ENCODE measurements at regions not wholly inside any gene's neighbourhood (a gene's known extent, or its start where the extent isn't known, plus 50 kb on each side); places are given as distances from the start of the nearest gene placed in this dataset.

DNA sequence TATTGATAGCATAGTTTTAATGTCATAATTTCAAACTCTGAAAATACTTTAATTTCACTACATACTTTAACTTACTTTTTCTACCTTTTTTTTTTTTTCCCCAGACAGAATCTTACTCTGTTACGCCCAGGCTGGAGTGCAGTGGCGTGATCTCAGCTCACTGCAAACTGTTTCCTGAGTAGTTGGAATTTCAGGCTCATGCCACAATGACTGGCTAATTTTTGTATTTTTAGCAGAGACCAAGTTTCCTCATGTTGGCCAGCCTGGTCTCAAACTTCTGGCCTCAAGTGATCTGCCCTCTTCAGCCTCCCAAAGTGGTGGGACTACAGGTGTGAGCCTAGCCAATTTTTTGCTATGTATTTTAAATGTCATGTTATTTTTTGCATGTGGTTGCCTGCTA is 741.6 kb downstream of the TRAM1L1 start:
- TF ChIP-seq, protein P1, sequence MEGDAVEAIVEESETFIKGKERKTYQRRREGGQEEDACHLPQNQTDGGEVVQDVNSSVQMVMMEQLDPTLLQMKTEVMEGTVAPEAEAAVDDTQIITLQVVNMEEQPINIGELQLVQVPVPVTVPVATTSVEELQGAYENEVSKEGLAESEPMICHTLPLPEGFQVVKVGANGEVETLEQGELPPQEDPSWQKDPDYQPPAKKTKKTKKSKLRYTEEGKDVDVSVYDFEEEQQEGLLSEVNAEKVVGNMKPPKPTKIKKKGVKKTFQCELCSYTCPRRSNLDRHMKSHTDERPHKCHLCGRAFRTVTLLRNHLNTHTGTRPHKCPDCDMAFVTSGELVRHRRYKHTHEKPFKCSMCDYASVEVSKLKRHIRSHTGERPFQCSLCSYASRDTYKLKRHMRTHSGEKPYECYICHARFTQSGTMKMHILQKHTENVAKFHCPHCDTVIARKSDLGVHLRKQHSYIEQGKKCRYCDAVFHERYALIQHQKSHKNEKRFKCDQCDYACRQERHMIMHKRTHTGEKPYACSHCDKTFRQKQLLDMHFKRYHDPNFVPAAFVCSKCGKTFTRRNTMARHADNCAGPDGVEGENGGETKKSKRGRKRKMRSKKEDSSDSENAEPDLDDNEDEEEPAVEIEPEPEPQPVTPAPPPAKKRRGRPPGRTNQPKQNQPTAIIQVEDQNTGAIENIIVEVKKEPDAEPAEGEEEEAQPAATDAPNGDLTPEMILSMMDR (IDR thresholded peaks at IDR 0.05; ENCODE audit: low read depth, low read length) = no peak
- no peak for DNase-seq (ENCODE audit: extremely low read depth, low read depth)

DNA sequence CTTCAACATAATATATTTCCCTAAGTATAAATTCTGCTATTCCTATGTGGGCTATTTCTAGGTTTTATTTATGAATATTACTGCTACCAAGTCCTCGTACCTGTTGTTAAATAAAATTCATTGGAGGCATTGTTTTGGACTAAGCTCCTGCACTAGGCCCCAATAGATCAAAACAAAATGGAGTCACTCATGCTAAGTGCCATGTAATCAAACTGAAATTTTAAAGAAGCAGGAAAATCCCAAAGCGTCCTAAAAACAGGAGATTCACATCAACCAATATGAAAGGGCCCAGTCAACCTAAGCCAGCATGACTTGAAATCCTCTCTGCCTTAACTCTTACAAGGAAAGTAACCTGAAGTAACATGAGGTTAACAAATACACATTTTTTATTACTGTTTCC is 743.2 kb downstream of the TRAM1L1 start:
- no peak for DNase-seq (ENCODE audit: extremely low read depth, low read depth)
- TF ChIP-seq, protein P1 (IDR thresholded peaks at IDR 0.05; ENCODE audit: low read depth, low read length) = no peak

DNA sequence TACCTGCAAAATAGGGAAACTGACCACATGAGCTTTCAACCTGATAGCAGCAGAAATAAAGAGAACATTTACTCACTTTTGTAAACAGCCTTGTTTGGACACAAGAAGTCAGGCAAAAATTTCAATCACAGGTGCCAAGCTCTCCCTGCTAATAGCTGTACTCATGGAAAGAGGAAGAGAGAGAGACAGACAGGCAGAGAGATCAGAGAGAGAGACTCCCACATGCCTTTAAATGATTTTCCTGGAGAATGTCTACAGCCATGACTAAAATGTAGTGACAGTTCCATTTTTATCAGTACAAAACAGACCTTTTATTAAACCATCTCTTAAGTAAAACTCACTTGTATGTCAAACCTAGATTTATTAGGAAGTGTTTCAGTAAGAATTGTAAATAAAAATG is 752.9 kb downstream of the TRAM1L1 start:
- TF ChIP-seq, protein P1 (IDR thresholded peaks at IDR 0.05; ENCODE audit: low read depth, low read length) = no peak
- no peak for DNase-seq (ENCODE audit: extremely low read depth, low read depth)

DNA sequence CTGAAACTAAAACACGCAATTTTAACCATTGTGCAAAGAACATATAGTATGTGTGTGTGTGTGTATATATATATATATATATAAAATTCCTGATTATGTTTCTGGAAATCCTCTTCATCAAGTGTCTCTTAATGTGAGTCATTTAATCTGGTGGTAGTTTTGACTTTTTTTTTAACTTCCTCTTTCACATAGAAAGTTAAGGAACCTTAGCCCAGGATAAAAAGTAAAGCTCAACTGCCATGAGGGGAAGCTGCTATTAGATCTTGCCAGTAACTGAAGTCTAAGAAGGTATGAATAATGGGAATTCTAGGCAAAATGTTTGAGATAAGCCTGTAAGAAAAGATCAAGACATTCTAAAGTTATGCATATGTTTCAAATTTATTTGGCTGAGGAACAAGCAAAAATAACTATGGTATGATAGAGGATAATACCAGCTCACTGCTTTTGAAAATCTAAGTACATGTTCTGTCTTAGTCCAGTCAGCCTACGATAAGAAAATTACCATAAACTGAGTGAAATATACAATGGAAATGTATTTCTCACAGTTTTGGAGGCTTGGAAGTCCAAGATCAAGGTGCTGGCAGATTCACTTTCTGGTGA is 757.0 kb downstream of the TRAM1L1 start:
- TF ChIP-seq, protein P1 (IDR thresholded peaks at IDR 0.05; ENCODE audit: low read depth, low read length) = no peak
- DNase-seq (ENCODE audit: extremely low read depth, low read depth) = no peak

DNA sequence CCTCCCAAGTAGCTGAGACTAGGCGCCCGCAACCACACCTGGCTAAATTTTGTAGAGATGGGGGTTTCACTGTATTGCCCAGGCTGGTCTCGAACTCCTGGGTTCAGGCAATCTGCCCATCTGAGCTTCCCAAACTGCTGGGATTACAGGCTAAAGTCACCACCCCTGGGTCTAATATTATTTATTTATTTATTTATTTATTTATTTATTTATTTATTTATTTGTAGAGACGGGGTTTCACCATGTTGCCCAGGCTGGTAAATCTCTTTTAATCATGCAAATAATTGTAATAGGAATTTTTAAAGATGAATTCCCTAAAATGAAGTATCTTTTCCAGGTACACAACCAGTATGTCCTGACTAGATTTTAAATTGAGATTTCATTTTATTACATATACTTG is 761.8 kb downstream of the TRAM1L1 start:
- DNase-seq (ENCODE audit: extremely low read depth, low read depth) = no peak
- TF ChIP-seq, protein P1 (IDR thresholded peaks at IDR 0.05; ENCODE audit: low read depth, low read length) = no peak

DNA sequence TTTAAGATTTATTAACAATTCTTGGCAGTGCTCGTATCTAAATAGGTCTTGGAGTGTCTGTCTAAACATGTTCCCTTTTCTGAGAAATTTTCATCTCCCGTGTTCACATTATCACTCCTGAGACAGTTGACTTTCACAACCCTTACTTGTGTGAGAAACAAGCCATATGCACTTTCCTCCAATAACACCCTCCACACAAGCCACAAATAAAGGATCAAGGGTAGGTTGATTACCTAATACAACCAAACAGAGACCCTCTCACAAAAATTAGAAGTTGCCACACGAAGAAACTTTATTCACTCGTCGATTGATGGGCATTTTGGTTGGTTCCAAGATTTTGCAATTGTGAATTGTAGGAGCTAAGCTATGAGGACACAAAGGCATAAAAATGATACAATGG is 763.9 kb downstream of the TRAM1L1 start:
- TF ChIP-seq, protein P1 (IDR thresholded peaks at IDR 0.05; ENCODE audit: low read depth, low read length) = no peak
- DNase-seq (ENCODE audit: extremely low read depth, low read depth) = no peak

DNA sequence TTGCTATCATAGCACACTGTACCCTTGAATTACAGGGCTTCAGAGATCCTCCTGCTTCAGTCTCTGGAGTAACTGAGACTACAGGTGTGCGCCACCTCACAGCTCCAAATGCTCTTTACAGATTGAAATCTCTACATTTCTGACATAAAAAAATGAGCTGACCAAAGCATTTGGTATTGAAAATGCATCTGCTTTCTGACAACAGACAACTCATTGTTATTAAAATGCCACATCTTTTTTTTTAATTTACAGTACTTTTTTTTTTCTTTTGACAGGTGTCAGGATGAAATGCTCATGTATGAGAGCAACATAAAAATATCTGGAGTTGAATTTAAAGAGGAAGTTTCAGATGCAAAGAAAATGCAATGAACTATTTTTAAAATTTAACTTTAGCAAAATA is 764.5 kb downstream of the TRAM1L1 start:
- TF ChIP-seq, protein P1 (IDR thresholded peaks at IDR 0.05; ENCODE audit: low read depth, low read length) = no peak
- no peak for DNase-seq (ENCODE audit: extremely low read depth, low read depth)
